Esophagus squamous epithelium (tissue), 5 donors: ENCODE measurements at regions not wholly inside any gene's neighbourhood (a gene's known extent, or its start where the extent isn't known, plus 50 kb on each side); places are given as distances from the start of the nearest gene placed in this dataset.

ENCODE experiments used
- DNase-seq: peaks from one replicate; lab custom pipeline; 2025; lab: John Stamatoyannopoulos, UW
- H3K27ac ChIP-seq, 4 donors: fragments of 200-600 bp; sonication (generic); one replicate each; pipeline ENCODE4 v1.5.1; 2016 to 2019; ENCODE audit warnings: mild to moderate bottlenecking in 1 of 4
- H3K27me3 ChIP-seq, 4 donors: fragments of 200-600 bp; sonication (generic); 1 replicate in 3 of 4; 2 replicates in 1 of 4; pipeline versions ENCODE4 v1.5.1 to v1.6.0; 2017 to 2021; ENCODE audit warnings: antibody characterized with exemption in 1 of 4
- H3K36me3 ChIP-seq, 3 donors: fragments of 200-600 bp; sonication (generic); one replicate each; pipeline ENCODE4 v1.5.1; 2016 to 2019
- H3K4me1 ChIP-seq, 3 donors: fragments of 200-600 bp; sonication (generic); one replicate each; pipeline ENCODE4 v1.5.1; 2017 to 2019
- H3K4me3 ChIP-seq, 4 donors: fragments of 200-600 bp; sonication (generic); 1 replicate in 3 of 4; 2 replicates in 1 of 4; pipeline ENCODE4 v1.5.1; 2016 to 2019; ENCODE audit warnings: mild to moderate bottlenecking in 2 of 4, moderate library complexity in 1 of 4
- H3K9me3 ChIP-seq, 3 donors: fragments of 200-600 bp; sonication (generic); one replicate each; pipeline ENCODE4 v1.5.1; 2016 to 2019
- POLR2A ChIP-seq, 4 donors: fragments of 450-650 bp; IDR thresholded peaks; one replicate each; pipeline ENCODE4 v1.6.1; 2017; ENCODE audit warnings: antibody characterized with exemption in 4 of 4, mild to moderate bottlenecking in 4 of 4, moderate library complexity in 3 of 4
- WGBS, 2 donors: methylation state at CpG; one replicate each; pipeline ENCODE4 v1.1.5; 2018; 5-methylcytosine and 5-hydroxymethylcytosine counted together
- intact Hi-C: fragments of 100-400 bp; cut with DNase I; formaldehyde crosslinking; loops from one replicate; pipeline ENCODE4 v1.15.0; 2022
- TF ChIP-seq, protein P1 (sequence below), 6 experiments: fragments of 450-650 bp in 4 of 6; fragments of 200-600 bp in 2 of 6; sonication (generic) in 2 of 6; IDR thresholded peaks; one replicate each; pipeline ENCODE4 v1.5.1; 2016 to 2019; ENCODE audit warnings: antibody characterized with exemption in 6 of 6, mild to moderate bottlenecking in 4 of 6, moderate library complexity in 4 of 6
- donor health status: DM: yes; HTN: yes; CAD: no.

DNA sequence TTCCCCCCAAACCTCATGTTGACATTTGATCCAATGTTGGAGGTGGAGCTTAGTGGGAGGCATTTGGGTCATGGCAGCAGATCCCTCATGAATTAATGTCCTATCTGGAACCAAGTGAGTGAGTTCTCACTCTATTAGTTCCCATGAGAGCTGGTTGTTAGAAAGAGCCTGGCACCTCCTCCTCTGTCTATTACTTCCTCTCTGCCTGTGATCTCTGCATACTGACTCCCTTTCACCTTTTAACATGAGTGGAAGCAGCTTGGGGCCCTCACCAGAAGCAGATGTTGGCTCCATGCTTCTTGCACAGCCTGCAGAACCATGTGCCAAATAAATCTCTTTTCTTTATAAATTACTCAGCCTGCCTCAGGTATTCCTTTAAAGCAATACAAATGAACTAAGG lies 127.3 kb upstream of the RALGAPA2 start:
- H3K9me3 ChIP-seq, result no peaks in the 10 kb centered on the region
- H3K4me1 ChIP-seq, result peaks cover 0 to 9% (median 0%) of the 10 kb centered on the region in 3 donors
- no peak for DNase-seq
- no peak overlapping the region for H3K4me3 ChIP-seq
- peaks cover 0 to 45% (median 0%) of the 10 kb centered on the region in 4 donors for H3K27me3 ChIP-seq
- H3K27ac ChIP-seq, result no peak overlapping the region
- intact Hi-C loops, result no loop called here
- TF ChIP-seq, protein P1, sequence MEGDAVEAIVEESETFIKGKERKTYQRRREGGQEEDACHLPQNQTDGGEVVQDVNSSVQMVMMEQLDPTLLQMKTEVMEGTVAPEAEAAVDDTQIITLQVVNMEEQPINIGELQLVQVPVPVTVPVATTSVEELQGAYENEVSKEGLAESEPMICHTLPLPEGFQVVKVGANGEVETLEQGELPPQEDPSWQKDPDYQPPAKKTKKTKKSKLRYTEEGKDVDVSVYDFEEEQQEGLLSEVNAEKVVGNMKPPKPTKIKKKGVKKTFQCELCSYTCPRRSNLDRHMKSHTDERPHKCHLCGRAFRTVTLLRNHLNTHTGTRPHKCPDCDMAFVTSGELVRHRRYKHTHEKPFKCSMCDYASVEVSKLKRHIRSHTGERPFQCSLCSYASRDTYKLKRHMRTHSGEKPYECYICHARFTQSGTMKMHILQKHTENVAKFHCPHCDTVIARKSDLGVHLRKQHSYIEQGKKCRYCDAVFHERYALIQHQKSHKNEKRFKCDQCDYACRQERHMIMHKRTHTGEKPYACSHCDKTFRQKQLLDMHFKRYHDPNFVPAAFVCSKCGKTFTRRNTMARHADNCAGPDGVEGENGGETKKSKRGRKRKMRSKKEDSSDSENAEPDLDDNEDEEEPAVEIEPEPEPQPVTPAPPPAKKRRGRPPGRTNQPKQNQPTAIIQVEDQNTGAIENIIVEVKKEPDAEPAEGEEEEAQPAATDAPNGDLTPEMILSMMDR (IDR thresholded peaks at IDR 0.05), result no peak
- no peak for TF ChIP-seq POLR2A (IDR thresholded peaks at IDR 0.05)
- no peaks in the 10 kb centered on the region for H3K36me3 ChIP-seq

DNA sequence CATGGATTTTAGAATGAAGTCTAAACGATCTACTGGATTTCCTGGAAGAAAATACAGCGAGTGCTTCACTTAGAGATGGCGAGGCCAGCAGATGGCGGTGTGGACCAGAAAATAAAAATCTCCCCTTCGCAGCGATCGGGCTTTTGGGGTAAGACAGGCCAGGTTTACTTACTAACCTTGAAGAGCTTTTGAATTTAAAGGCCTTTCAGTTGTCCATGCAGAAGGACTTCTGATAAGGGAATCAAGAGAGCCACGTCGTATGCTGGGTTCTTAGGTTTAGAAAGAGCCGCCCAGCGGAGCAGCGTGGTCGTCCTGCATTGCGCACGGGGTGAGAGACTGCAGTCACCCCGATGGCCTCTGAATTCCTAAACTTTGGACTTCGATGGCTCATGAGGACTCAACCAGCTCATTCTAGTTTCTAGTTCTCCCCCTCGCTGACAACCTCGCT lies 125.2 kb upstream of the RALGAPA2 start:
- DNase-seq, result no peak
- peaks cover 0 to 67% (median 0%) of the 10 kb centered on the region in 4 donors for H3K27me3 ChIP-seq
- no peaks in the 10 kb centered on the region for H3K36me3 ChIP-seq
- TF ChIP-seq POLR2A (IDR thresholded peaks at IDR 0.05), result no peak
- TF ChIP-seq, protein P1 (IDR thresholded peaks at IDR 0.05), result peak; percentile 27 to 63 (median 56)
- peaks cover 0 to 9% (median 0%) of the 10 kb centered on the region in 3 donors for H3K4me1 ChIP-seq
- WGBS, 2 donors, result 31 to 41% methylated on average over 19 of the region's 19 CpGs
- intact Hi-C loops, result no loop called here
- peak overlapping the region in 1 of 4 donors; percentile 21 for H3K4me3 ChIP-seq
- no peak overlapping the region for H3K27ac ChIP-seq
- no peaks in the 10 kb centered on the region for H3K9me3 ChIP-seq

DNA sequence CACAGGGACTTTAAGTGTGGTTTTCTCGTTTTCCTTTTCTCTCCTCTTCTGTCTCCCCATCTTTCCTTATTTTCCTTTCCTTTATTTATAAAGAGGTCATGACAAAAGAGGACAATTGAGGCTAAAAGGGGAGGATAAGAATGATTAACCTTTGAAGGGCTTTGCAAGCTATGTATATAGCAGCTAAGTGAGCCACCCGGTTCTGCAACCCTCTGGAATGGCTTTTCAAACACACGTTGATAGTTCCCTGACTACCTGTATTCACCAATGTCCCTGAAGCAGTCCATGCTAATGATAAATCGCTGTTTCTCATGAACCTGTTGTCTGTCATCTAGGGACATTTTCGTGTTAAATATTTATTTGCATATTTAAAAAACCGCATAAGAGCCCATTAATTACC lies 124.4 kb upstream of the RALGAPA2 start:
- TF ChIP-seq, protein P1 (IDR thresholded peaks at IDR 0.05), result no peak
- TF ChIP-seq POLR2A (IDR thresholded peaks at IDR 0.05), result no peak
- intact Hi-C loops, result no loop called here
- H3K4me1 ChIP-seq, result peaks cover 0 to 9% (median 0%) of the 10 kb centered on the region in 3 donors
- no peak overlapping the region for H3K4me3 ChIP-seq
- no peak for DNase-seq
- no peak overlapping the region for H3K27ac ChIP-seq
- H3K36me3 ChIP-seq, result no peaks in the 10 kb centered on the region
- no peaks in the 10 kb centered on the region for H3K9me3 ChIP-seq
- H3K27me3 ChIP-seq, result peaks cover 0 to 68% (median 0%) of the 10 kb centered on the region in 4 donors
- 39 to 45% methylated on average over 6 of the region's 6 CpGs for WGBS, 2 donors

DNA sequence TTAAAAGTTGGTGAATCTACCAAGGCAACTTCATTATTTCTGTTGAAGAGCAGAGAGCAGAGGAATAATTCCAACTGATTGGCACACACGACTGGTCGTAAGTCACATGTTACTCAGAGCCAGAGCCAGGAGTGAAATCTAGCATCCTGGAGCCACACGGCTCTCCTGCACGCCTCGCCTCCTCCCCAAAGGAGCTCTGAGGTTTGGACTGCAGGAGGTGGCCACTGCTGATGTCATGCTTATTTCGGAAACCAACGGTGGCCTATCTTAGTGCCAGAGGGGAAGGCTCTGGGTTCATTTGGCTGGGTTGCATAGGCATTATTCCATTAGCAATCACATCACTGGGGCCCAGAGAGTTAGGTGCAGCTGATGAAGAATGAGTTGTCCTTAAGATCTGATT lies 123.5 kb upstream of the RALGAPA2 start:
- Histone ChIP-seq H3K27ac (no peak overlapping the region), H3K27me3 (peaks cover 0 to 64% (median 0%) of the 10 kb centered on the region in 4 donors), H3K36me3 (no peaks in the 10 kb centered on the region), H3K9me3 (no peaks in the 10 kb centered on the region), H3K4me1 (peaks cover 0 to 9% (median 0%) of the 10 kb centered on the region in 3 donors), H3K4me3 (no peak overlapping the region)
- no peak for DNase-seq
- WGBS, 2 donors, result 47 to 87% methylated on average over 3 to 7 of the region's 7 CpGs
- intact Hi-C loops, result no loop called here
- no peak for TF ChIP-seq POLR2A (IDR thresholded peaks at IDR 0.05)
- TF ChIP-seq, protein P1 (IDR thresholded peaks at IDR 0.05), result no peak

DNA sequence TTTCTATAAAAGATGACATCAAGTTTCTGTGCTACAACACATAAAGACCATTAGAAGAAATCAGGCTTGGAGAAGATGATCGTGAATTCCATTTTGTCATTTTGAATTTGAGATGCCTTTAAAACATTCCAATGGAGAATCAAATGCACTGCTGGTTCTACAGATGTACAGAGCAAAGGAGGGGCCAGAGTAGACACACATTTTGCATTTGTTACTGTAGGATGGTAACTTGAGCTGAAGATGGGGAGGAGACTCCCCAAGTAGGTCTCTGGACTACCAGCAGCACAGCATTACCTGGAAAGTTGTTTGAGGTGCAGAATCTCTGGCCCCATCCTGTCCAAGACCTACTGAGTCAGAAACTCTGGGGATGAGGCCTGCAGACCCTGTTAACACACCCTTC lies 121.6 kb upstream of the RALGAPA2 start:
- no peak for TF ChIP-seq POLR2A (IDR thresholded peaks at IDR 0.05)
- TF ChIP-seq, protein P1 (IDR thresholded peaks at IDR 0.05), result no peak
- WGBS, 2 donors, result 76 to 90% methylated on average over 1 of the region's 1 CpG
- H3K9me3 ChIP-seq, result peaks cover 0 to 5% (median 0%) of the 10 kb centered on the region in 3 donors
- DNase-seq, result no peak
- peaks cover 0 to 60% (median 0%) of the 10 kb centered on the region in 4 donors for H3K27me3 ChIP-seq
- H3K36me3 ChIP-seq, result no peaks in the 10 kb centered on the region
- H3K4me1 ChIP-seq, result peaks cover 0 to 9% (median 0%) of the 10 kb centered on the region in 3 donors
- intact Hi-C loops, result no loop called here
- no peak overlapping the region for H3K27ac ChIP-seq
- no peak overlapping the region for H3K4me3 ChIP-seq
